Fibroblast of peridontal ligament (primary cell): ENCODE measurements at regions not wholly inside any gene's neighbourhood (a gene's known extent, or its start where the extent isn't known, plus 50 kb on each side); places are given as distances from the start of the nearest gene placed in this dataset.
A peak's percentile ranks its signal among the peaks of the same experiment; 100 is the strongest.

Source experiments
- DNase-seq: peaks from one replicate; pipeline ENCODE4 v3.0.0-alpha.2; 2010; ENCODE audit errors: extremely low read depth

- no peak for DNase-seq
These were observed 82.7 kb upstream of the DUSP22 start for GRCh38 chr6:209432-210103.

GRCh38 chr6:210104-210456, 82.2 kb upstream of the DUSP22 start:
- no peak for DNase-seq

DNA sequence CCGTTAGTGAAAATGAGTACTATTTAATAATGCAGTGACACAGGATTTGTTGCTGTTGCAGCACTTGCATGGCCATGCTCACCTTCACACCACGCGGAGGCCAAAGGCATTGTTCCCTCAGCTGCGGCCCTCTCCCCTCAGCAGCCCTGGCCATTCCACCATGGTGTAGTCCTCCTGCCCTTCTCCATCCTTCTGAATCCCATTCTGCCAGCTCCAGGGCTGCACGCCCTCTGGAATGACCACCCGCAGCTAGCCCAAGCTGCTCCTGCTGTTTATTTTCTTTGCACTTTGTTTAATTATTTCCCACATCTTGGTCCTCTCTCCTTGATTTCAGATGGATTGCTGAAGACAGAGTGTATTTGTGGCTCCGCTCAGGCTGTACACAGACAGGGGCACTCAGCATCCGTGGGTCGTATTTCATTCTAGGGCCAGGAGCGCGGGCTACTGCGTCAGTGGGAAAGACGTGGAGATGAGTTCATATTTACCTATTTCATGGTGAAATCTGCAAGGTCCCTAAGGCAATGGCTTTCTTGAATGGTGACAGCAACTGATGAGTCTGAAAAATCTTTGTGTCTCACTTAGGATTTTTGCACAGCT, 81.4 kb upstream of the DUSP22 start:
- DNase-seq, result no peak

DNA sequence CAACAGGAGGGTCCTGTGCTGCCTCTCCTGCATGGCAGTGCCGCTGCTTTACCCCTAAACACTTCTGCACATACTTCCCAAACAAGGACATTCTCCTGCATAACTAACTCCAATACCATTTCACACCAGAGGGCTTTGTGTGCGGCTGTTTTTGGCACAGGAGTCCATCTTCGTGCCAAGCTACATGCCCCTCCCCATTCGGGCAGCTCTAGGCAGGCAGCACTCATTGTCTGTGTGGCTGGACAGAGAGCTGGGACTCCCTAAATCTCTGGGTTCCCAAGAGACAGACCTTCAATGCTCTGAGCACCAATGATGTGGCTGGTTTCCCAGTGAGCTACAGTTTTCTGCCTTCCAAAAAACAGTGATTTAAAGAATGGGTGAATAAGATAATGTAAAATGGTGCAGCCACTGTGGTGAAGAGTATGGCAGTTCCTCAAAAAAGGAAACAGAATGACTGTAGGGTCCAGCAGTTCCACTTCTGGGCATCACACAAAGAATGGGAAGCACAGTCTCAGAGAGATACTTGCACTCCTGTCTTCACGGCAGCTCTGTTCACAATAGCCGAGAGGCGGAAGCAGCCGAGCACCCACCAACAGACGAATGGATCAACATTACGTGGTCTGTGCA, 80.3 kb upstream of the DUSP22 start:
- no peak for DNase-seq

GRCh38 chr6:213284-213683, 79.0 kb upstream of the DUSP22 start:
- no peak for DNase-seq

DNA sequence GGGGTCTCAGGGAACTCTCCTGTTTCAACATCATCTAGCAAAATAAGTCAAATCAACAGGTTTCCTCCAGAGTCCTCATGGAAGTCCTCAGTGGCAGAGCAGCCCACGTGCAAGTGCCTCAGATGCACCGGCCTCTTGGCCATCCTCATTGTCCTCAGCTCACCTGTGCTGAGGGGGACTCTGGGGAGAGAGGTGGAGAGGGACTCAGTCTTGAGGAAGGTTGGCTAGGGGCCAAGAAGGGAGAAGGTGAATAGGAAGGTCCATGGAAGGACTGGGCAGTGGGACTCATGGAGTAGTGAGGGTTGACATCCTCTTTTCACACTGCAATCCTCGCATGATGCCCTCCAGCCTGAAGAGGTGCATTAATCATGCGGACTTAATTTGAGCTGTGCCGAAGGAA, 77.9 kb upstream of the DUSP22 start:
- no peak for DNase-seq

DNA sequence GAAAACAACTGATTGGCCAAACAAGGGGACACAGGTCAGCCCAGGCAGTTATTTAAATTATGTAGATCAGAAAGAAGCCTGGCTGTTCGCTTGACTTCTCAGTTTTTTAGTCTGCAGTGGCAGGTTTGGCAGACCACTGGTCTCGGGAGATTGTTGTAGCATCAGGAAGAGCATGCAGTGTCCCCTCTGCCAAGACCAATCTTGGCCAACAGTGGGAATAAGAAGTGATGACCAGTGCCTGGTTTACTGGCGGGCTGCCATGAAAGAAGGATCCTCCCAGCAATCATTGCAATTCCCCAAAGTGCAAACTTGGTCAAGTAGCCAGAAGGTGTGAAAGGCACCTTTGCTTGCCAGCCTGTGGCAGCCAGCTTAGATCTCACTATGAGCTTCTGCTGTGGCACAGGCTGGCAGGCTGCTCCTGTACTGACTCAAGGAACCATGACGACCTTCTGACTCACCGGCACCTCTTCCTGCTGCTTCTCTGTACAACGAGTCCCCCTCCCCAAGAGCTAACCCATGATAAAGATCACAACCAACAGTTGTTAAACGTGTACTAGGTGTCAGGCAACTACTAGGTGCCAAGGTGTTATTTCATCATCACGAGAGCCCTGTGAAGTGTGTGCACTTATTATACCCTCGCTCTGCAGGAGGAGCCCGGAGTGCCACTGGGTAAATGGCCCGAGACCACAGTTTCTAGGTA, 76.8 kb upstream of the DUSP22 start:
- no peak for DNase-seq

DNA sequence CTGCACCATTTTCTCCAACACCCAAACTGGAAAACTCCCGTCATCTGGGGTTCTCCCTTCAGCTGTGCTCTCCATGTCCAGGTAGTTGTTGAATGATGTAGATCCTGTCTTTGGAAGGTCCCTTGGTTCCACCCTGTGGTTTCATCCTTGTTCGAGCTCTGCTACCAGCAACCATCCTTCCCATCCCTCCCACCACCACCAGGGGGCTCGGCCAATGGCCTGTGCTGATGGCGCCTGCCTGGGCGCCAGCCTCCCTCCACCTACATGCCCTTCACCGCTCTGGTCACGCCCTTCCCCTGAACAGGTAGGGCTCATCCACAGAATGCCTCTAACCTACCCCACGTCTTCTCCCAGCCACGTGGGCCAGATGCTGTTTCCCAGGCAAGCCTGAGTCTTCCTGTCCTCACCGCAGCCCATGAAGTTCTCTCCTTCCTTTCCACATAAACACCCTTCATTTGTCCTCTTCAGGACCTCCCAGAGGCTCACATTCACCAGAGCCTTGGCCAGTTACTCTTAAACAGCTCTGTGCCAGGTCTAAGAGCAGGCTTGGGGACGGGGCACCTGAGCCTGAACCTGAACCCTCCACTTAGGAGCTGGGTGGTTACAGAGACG, 75.1 kb upstream of the DUSP22 start:
- no peak for DNase-seq

DNA sequence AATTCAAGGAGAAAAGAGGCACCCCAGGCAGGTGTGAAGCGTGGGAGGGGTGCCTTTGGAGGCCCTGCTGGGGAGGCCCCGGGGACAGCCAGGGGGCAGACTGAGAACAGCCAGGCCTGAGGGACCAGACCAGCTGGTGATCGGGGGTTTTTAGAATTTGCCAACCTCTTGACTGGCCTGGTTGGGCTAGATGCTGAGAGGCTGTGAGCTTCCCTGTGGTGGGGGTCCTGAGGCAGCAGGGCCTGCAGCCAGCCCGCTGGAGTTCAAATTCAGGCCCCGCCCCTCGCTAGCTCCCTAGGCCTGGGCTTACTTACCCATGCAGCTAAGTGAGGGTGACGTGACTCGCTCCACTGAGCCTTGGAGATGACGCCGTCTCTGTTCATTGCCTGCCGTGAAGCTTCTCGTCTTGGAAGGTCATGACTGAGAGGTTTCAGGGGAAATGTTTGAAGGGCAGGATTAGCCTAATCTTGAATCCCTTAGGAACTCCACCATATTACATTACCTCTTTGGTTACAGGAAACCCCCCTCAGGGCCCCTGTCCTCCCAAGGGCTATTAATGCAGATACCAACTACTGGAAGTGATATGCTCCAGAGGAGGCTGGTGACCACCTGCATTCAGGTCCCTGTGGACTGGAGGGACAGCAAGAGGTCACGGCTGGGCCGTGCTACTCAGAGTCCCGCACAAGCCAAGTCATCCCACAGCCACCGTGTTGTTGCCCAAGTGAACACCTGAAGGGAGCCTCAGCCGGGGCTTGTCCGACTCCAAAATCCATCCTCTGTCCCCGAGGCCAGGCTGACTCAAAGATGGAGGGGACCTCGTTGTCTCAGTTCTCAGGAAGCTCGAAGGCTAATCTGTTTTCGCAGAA, 73.9 kb upstream of the DUSP22 start:
- DNase-seq, result no peak

DNA sequence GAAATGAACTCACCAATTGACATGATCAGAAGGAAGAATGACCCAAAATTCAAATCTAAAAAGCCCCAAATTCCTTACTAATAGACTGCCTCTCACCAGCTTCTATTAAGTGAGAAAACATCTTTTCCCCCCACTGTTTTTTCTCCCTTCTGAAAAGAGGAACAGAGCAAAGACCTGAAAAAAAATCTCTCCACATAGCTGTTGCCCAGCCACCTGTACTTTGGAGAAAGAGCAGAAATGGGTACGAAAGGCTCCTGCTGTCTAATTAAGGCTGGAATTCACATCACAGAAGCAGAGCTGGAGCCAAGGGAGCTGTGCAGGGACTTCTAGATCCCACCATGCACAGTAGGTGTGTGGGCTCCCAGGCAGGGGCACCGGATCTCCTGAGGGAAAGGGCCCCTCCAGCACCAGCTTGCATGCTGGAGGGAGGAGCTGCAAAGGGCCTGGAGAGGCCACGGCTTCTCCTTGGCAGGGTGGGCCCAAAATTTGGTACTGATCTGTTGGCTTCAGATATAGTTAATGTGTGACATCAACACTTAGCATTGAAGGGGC, 73.2 kb upstream of the DUSP22 start:
- no peak for DNase-seq

DNA sequence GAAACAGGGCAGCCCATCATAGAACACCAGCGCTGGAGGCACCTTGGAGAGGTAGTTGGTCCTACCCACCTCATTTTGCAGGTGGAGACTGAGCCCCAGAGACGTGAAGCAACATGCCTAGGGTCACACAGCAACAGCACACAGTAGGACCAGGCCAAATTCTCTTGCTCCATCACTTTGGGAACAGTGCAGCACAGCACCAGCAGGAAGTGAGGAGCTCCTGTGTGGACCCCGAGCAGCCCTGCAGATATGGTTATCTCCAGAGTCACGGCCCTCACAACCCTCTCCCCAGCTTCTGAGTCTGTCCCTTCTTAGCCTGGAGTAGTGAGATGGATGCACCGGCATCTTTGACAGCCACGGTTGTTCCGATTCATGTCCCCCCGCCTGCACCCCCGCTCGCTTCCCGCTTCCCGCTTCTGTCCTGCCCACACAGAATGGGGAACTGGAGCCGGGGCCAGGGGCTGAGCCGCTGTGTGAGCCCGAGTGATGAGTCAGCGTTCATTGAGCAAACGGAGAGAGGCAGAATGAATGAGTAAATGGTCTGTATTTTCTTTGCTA, 72.6 kb upstream of the DUSP22 start:
- DNase-seq, result peak; percentile 32

GRCh38 chr6:220312-220711, 72.0 kb upstream of the DUSP22 start:
- DNase-seq, result no peak

DNA sequence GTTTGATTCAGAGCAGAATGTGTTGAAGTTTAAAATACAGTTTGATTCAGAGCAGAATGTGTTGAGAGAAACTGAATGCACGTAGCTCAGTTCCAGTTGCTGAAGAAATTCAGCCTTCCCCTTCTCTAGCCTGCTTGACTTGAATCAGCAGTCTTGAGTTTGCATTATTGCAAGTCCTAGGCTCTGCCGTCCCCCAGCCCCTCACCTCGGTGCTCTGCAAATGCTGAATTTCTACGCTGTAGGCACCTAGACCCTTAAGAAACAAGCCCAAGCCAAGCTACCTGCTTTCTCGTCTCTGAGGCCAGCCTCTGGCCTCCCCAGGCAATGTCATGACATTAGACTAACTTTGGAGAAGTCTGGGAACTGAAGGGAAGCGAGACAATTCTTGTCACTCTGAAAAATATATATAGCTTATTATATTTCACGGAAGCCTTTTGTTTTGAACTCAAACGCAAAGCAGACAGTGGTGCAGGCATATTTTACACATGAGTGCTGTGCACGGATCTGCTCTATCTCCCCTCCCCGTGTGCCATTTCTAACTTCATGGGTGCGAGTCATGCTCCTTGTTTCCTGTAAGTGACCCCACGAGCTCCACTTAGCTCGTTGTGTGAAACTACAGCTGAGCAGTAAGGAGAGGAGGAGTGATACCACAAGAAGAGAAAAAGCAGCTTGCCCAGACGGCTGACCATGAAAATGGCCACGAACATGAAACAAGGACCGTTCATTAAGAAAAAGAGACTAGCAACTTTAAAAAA, 71.4 kb upstream of the DUSP22 start:
- DNase-seq, result peak; percentile 16

DNA sequence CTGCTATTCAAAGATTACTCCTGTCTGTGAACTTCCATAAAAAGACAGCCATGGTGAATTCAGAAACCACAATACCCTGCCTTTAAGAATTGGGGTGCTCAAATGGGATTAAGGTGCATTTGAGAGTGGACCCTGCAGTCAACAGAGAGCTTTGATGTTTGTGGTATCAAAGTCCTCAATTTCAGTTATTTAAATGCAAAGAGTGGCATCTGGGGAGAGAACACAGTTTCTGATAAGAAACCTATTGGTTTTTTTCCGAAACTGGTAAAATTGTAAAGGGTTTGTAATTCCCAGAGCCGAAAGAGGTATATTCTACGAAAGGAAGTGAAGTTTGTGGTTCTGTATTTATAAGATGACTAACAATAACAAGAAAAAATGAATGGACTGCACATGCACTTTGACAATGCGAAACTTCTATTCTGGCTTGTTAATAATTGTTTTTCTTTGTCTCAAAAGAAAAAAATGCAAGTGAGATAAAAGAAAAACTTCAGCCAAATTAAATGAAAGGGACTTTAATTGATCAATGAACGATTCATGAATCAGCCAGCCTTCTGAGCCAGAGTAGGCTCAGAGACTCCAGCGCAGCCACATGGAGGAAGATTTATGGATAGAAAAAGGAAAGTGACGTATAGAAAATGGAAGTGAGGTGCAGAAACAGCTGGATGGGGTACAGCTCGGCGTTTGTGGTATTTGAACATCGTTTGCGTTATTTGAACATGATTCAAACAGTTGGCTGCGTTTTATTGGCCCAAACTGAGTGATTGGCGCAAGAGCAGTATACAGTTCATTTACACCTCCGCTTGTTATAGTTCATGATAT, 70.5 kb upstream of the DUSP22 start:
- peak; percentile 4 for DNase-seq

DNA sequence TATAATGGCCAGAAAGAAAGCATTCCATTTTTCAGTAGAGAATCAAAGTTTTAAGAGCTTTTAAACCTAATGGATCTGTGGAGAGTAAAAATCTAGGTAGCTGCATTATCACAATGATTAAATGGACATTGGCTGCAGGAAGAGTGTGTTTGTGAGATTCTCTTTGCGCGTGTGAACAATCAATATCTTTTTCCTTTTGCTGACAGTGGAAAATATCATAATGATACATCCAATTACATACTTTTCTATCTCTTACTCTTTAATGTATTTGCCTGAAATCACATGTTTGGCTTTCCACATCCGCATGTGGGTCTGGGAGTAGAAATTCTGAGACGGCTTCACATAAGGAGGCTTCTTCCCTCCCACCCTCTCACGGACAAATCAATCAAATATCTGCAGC, 69.8 kb upstream of the DUSP22 start:
- DNase-seq, result no peak

GRCh38 chr6:223136-223535, 69.2 kb upstream of the DUSP22 start:
- no peak for DNase-seq

DNA sequence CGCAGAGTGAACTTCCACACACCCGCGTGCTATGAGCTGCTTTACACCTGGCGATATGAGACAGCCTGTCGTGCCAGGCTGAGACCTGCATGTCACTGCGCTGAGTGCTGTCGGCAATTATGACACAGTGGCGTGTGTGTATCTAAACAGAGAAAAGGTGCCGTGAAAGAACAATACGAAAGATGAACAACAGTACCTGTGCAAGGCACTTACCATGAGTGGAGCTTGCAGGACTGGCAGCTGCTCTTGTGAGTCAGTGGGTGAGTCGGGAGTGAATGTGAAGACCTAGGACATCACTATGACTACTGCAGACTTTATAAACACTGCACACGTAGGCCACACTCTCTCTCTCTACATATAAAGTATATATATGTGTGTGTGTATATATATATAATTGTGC, 68.5 kb upstream of the DUSP22 start:
- DNase-seq, result no peak

GRCh38 chr6:224350-224749, 67.9 kb upstream of the DUSP22 start:
- DNase-seq, result no peak

- no peak for DNase-seq
These were observed 67.1 kb upstream of the DUSP22 start for GRCh38 chr6:225121-225721.
